ENCODE measurements at regions not wholly inside any gene's neighbourhood (a gene's known extent, or its start where the extent isn't known, plus 50 kb on each side); places are given as distances from the start of the nearest gene placed in this dataset.

- DNase-seq, result no peak
- H3K27me3 ChIP-seq, result no peaks in the 10 kb centered on the region
- intact Hi-C loops (cut with DNase I; ENCODE audit: low total_unique reads), result no loop called here
- no peak for TF ChIP-seq CTCF (IDR thresholded peaks at IDR 0.05)
- TF ChIP-seq POLR2A (IDR thresholded peaks at IDR 0.05), result no peak
- H3K4me1 ChIP-seq, result no peaks in the 10 kb centered on the region
- H3K9me3 ChIP-seq, result no peaks in the 10 kb centered on the region
- no peak overlapping the region for H3K4me3 ChIP-seq
- no peaks in the 10 kb centered on the region for H3K36me3 ChIP-seq
- H3K27ac ChIP-seq, result no peak overlapping the region
These were observed 559.9 kb upstream of the MEX3C start for GRCh38 chr18:51757255-51757924.

- DNase-seq, result no peak
- TF ChIP-seq CTCF (IDR thresholded peaks at IDR 0.05) (no peak), POLR2A (IDR thresholded peaks at IDR 0.05) (no peak)
- no peak overlapping the region for H3K4me3 ChIP-seq
- H3K36me3 ChIP-seq, result no peaks in the 10 kb centered on the region
- no peak overlapping the region for H3K27ac ChIP-seq
- no peaks in the 10 kb centered on the region for H3K4me1 ChIP-seq
- intact Hi-C loops (cut with DNase I; ENCODE audit: low total_unique reads), result no loop called here
- no peaks in the 10 kb centered on the region for H3K27me3 ChIP-seq
- no peaks in the 10 kb centered on the region for H3K9me3 ChIP-seq
These were observed 564.9 kb upstream of the MEX3C start for GRCh38 chr18:51762373-51762772.

- no peaks in the 10 kb centered on the region for H3K36me3 ChIP-seq
- H3K27ac ChIP-seq, result no peak overlapping the region
- no peaks in the 10 kb centered on the region for H3K9me3 ChIP-seq
- no peaks in the 10 kb centered on the region for H3K27me3 ChIP-seq
- DNase-seq, result no peak
- TF ChIP-seq CTCF (IDR thresholded peaks at IDR 0.05), result no peak
- no peak for TF ChIP-seq POLR2A (IDR thresholded peaks at IDR 0.05)
- H3K4me1 ChIP-seq, result no peaks in the 10 kb centered on the region
- H3K4me3 ChIP-seq, result no peak overlapping the region
- intact Hi-C loops (cut with DNase I; ENCODE audit: low total_unique reads), result no loop called here
These were observed 568.3 kb upstream of the MEX3C start for GRCh38 chr18:51765606-51766360.

- Histone ChIP-seq H3K4me1 (no peaks in the 10 kb centered on the region), H3K9me3 (no peaks in the 10 kb centered on the region), H3K4me3 (no peak overlapping the region), H3K27me3 (no peaks in the 10 kb centered on the region), H3K36me3 (no peaks in the 10 kb centered on the region), H3K27ac (no peak overlapping the region)
- TF ChIP-seq CTCF (IDR thresholded peaks at IDR 0.05), result no peak
- no peak for TF ChIP-seq POLR2A (IDR thresholded peaks at IDR 0.05)
- intact Hi-C loops (cut with DNase I; ENCODE audit: low total_unique reads), result no loop called here
- DNase-seq, result no peak
These were observed 569.8 kb upstream of the MEX3C start for GRCh38 chr18:51767293-51767692.

- H3K36me3 ChIP-seq, result no peaks in the 10 kb centered on the region
- intact Hi-C loops (cut with DNase I; ENCODE audit: low total_unique reads), result no loop called here
- no peaks in the 10 kb centered on the region for H3K4me1 ChIP-seq
- H3K9me3 ChIP-seq, result no peaks in the 10 kb centered on the region
- no peak overlapping the region for H3K27ac ChIP-seq
- no peak for TF ChIP-seq POLR2A (IDR thresholded peaks at IDR 0.05)
- no peak for TF ChIP-seq CTCF (IDR thresholded peaks at IDR 0.05)
- no peak for DNase-seq
- H3K4me3 ChIP-seq, result no peak overlapping the region
- no peaks in the 10 kb centered on the region for H3K27me3 ChIP-seq
These were observed 561.9 kb upstream of the DCC start for GRCh38 chr18:51778115-51778514.

All from uterus (tissue), 3 donors.